ENCODE measurements at regions not wholly inside any gene's neighbourhood (a gene's known extent, or its start where the extent isn't known, plus 50 kb on each side); places are given as distances from the start of the nearest gene placed in this dataset.
"Not testable (repeated sequence)": the region's sequence is repeated elsewhere in the genome, so short reads cannot be mapped to it uniquely, and the experiment has no call there.

GRCh38 chr22:22371031-22371541 lies 126.5 kb downstream of the VPREB1 start:
- no peak for DNase-seq (ENCODE audit: low read depth in 2 of 3, low spot score in 2 of 3)

DNA sequence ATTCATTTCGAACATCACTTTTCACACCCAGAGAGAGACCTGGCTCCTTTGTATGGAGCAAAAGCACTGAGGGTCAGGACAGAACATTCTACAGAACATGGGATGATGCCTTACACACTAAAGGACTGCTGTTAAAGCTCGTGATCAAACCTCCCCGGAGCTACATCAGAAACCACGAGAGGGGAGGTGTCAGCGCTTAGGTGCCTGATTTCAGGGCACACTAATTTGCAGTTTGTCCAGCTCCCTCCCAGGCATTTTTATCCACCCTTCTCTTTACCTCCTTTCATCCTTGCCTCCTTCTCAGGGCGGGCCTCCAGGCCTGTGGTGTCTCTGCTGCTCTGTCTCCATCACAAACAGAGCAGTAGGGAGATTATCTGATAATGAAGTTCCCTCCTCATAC lies 127.5 kb downstream of the VPREB1 start:
- DNase-seq (ENCODE audit: low read depth in 2 of 3, low spot score in 2 of 3): no peak

DNA sequence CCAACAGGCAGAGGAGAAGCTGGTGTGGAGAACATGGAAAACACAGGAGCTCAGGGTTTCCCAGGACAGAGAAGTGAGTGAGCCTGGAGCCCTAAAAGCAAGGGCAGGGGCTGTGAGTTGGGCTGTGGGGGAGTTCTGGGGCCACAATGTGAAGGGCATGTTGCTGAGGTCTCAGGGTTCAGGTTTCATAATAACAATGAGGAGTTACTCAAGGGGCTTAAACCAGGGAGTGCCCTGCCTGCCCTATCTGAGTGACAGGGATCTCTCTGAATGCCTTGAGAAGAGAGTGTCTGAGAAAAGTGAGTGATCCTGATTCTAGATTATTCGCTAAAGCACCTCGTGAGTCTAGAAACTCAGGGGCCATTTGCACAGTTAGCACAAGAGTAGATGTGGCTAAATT lies 129.6 kb downstream of the VPREB1 start:
- DNase-seq (ENCODE audit: low read depth in 2 of 3, low spot score in 2 of 3): no peak

- DNase-seq (ENCODE audit: low read depth in 2 of 3, low spot score in 2 of 3): no peak
These were observed 130.0 kb downstream of the VPREB1 start for GRCh38 chr22:22374579-22374978.

DNA sequence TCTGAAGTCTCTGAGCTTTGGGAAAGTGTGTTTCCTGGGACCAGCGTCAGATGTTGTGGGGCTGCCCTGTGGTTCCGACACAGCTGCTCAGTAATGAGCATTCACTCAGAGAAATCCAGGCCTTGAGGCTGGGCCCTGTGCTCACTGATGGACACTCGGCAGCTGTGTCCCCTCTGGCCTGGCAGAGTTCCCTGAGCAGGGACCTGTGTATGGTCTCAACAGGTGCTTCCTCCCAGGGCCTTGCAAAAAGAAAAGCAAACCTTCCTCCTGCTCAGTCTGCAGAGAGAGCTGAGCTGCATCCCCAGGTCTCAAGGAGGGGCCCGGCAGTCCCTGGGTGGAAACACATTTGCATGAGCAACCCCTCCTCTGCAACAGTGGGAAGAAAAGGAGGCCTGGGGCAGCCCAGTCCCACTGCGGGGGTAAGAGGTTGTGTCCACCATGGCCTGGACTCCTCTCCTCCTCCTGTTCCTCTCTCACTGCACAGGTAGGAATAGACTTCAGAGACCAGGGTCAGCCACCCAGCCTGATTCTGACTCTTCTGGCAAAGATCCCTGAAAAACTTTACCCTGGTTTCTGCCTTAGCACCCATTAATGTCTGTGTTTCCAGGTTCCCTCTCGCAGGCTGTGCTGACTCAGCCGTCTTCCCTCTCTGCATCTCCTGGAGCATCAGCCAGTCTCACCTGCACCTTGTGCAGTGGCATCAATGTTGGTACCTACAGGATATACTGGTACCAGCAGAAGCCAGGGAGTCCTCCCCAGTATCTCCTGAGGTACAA lies 131.2 kb downstream of the VPREB1 start:
- DNase-seq (ENCODE audit: low read depth in 2 of 3, low spot score in 2 of 3): no peak

DNA sequence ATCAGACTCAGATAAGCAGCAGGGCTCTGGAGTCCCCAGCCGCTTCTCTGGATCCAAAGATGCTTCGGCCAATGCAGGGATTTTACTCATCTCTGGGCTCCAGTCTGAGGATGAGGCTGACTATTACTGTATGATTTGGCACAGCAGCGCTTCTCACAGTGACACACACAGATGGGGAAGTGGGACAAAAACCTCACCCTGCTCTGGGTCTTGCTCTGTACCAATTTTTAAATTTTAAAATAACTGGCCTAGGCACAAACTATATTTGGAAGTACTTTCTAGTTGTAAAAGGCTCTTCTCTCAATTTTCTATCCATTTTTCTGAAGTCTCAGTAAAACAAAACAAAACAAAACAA lies 131.7 kb downstream of the VPREB1 start:
- DNase-seq (ENCODE audit: low read depth in 2 of 3, low spot score in 2 of 3): no peak

- DNase-seq (ENCODE audit: low read depth in 2 of 3, low spot score in 2 of 3): not testable (repeated sequence)
These were observed 131.7 kb downstream of the ZNF280B start for GRCh38 chr22:22376884-22377283.

GRCh38 chr22:22377335-22377734 lies 131.2 kb downstream of the ZNF280B start:
- DNase-seq (ENCODE audit: low read depth in 2 of 3, low spot score in 2 of 3): no peak

GRCh38 chr22:22378446-22379415 lies 129.8 kb downstream of the ZNF280B start:
- no peak for DNase-seq (ENCODE audit: low read depth in 2 of 3, low spot score in 2 of 3)

- DNase-seq (ENCODE audit: low read depth in 2 of 3, low spot score in 2 of 3): no peak
These were observed 128.2 kb downstream of the ZNF280B start for GRCh38 chr22:22380098-22381030.

DNA sequence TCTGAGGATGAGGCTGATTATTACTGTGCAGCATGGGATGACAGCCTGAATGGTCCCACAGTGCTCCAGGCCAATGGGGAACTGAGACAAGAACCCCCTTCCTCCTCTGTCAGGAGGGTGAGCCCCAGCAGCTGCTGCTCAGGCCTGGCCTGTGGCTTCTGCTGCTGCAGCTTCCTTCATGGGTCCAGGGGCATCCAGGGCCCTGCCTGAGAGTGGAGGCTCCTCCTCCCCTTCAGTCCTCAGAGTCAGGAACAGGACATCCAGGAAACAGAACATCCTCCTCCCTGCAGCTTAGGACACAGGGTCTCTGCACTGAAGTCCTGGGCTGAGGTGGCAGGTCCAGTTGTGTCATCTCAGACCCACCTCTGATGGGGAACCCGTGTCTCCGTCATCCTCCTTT lies 127.2 kb downstream of the ZNF280B start:
- DNase-seq (ENCODE audit: low read depth in 2 of 3, low spot score in 2 of 3): not testable (repeated sequence)

- no peak for DNase-seq (ENCODE audit: low read depth in 2 of 3, low spot score in 2 of 3)
These were observed 124.3 kb downstream of the ZNF280B start for GRCh38 chr22:22384267-22384666.

- DNase-seq (ENCODE audit: low read depth in 2 of 3, low spot score in 2 of 3): no peak
These were observed 123.8 kb downstream of the ZNF280B start for GRCh38 chr22:22384668-22385244.

GRCh38 chr22:22386602-22387385 lies 121.7 kb downstream of the ZNF280B start:
- DNase-seq (ENCODE audit: low read depth in 2 of 3, low spot score in 2 of 3): no peak

- no peak for DNase-seq (ENCODE audit: low read depth in 2 of 3, low spot score in 2 of 3)
These were observed 121.2 kb downstream of the ZNF280B start for GRCh38 chr22:22387386-22387736.

DNA sequence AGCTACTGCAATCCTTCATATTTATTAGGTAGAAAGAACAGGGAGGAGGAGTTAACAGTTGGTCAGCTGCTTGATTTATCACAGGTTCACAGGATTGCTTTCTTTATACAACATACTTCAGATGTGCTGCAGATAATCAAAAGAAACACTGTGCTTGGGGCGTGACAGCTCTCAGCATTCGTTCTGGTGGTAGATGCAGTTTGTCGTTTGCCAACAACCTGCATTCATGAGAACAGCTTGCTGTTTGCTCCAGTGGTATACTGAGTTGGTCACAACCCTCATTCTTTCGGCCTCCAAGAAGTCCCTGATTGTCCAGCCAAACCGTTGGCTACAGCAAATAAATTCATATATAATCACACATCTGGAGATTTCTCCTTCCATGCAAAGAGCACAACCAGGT lies 120.5 kb downstream of the ZNF280B start:
- DNase-seq (ENCODE audit: low read depth in 2 of 3, low spot score in 2 of 3): no peak

DNA sequence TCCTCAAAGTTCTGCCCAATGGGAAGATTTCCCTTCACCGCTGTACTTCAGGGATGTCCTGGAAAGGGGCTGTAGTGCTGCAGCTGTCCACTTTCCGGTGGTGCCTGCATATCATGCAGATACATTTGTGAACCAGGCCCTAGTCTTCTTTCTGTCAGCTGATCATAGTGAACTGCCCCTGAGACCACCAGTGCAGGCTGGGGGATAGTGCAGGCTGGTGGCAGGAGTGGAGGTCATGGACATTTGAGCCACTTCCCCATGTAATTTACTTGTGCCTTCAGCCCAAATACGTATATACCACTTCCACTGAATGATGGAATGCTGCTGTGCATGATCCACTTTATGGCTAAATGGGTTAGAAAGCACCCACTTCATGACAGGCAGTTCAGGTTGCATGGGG lies 120.0 kb downstream of the ZNF280B start:
- no peak for DNase-seq (ENCODE audit: low read depth in 2 of 3, low spot score in 2 of 3)

DNA sequence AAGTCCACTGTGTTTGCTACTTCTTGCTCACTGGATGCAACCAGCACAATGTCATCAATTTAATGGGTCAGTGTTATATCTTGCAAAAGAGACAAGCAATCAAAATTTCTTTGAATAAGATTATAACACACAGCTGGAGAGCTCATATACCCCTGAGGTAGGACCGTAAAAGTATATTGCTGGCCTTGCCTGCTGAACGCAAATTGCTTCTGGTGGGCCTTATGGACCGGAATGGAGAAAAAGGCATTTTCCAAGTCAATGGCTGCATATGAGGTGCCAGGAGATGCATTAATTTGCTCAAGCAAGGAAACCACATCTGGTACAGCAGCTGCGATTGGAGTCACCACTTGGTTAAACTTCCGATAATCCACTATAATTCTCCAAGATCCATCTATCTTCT lies 119.1 kb downstream of the ZNF280B start:
- DNase-seq (ENCODE audit: low read depth in 2 of 3, low spot score in 2 of 3): no peak

DNA sequence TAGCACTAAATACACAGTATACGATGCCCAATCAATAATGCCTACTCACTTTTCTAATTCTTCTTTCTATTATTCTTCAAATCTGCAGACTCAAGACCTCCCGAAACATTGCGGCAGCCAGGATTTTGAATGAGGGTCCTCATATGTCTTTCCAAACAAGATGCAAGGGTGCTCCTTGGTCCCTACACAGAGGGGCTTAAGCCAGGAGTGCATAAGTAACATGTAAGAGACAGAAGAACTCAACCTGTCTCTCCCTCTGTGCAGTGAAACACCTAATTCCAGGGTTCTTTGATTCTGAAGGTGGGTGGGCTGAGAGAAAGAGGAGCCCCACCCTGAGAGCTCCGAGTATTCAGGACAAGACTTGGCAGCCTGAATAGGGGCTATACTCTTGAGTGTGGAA lies 117.6 kb downstream of the ZNF280B start:
- DNase-seq (ENCODE audit: low read depth in 2 of 3, low spot score in 2 of 3): no peak

- DNase-seq (ENCODE audit: low read depth in 2 of 3, low spot score in 2 of 3): no peak
These were observed 117.0 kb downstream of the ZNF280B start for GRCh38 chr22:22391543-22391942.
